ENCODE measurements at regions not wholly inside any gene's neighbourhood (a gene's known extent, or its start where the extent isn't known, plus 50 kb on each side); places are given as distances from the start of the nearest gene placed in this dataset.
"Not testable (repeated sequence)": the region's sequence is repeated elsewhere in the genome, so short reads cannot be mapped to it uniquely, and the experiment has no call there.

GRCh38 chr7:69531050-69531449, 67.2 kb upstream of the AUTS2 start:
- no peak for TF ChIP-seq CTCF (IDR thresholded peaks at IDR 0.05)
- H3K4me3 ChIP-seq = no peak overlapping the region
- no peaks in the 10 kb centered on the region for H3K36me3 ChIP-seq
- no peaks in the 10 kb centered on the region for H3K27me3 ChIP-seq
- no peak overlapping the region for H3K27ac ChIP-seq
- H3K9me3 ChIP-seq = no peaks in the 10 kb centered on the region
- H3K4me1 ChIP-seq = no peaks in the 10 kb centered on the region
- intact Hi-C loops (cut with DNase I) = no loop called here
- DNase-seq (ENCODE audit: low spot score in 2 of 2) = peak in 1 of 2 donors; percentile 31

- TF ChIP-seq CTCF (IDR thresholded peaks at IDR 0.05) = no peak
- Histone ChIP-seq H3K36me3 (no peaks in the 10 kb centered on the region), H3K4me3 (no peak overlapping the region), H3K4me1 (no peaks in the 10 kb centered on the region), H3K27ac (no peak overlapping the region), H3K9me3 (no peaks in the 10 kb centered on the region), H3K27me3 (no peaks in the 10 kb centered on the region)
- intact Hi-C loops (cut with DNase I) = no loop called here
- peak in 1 of 2 donors; percentile 53 for DNase-seq (ENCODE audit: low spot score in 2 of 2)
Observed at GRCh38 chr7:69534461-69535041, 63.7 kb upstream of the AUTS2 start.

- H3K36me3 ChIP-seq = no peaks in the 10 kb centered on the region
- H3K27ac ChIP-seq = no peak overlapping the region
- H3K4me1 ChIP-seq = no peaks in the 10 kb centered on the region
- H3K9me3 ChIP-seq = peaks cover 4 to 6% of the 10 kb centered on the region in 2 donors
- DNase-seq (ENCODE audit: low spot score in 2 of 2) = no peak
- no peak for TF ChIP-seq CTCF (IDR thresholded peaks at IDR 0.05)
- intact Hi-C loops (cut with DNase I) = no loop called here
- no peak overlapping the region for H3K4me3 ChIP-seq
- H3K27me3 ChIP-seq = no peaks in the 10 kb centered on the region
Observed at GRCh38 chr7:69537691-69538090, 60.6 kb upstream of the AUTS2 start.

- H3K36me3 ChIP-seq = no peaks in the 10 kb centered on the region
- intact Hi-C loops (cut with DNase I) = no loop called here
- no peak overlapping the region for H3K4me3 ChIP-seq
- H3K9me3 ChIP-seq = peaks cover 4 to 6% of the 10 kb centered on the region in 2 donors
- no peak overlapping the region for H3K27ac ChIP-seq
- no peaks in the 10 kb centered on the region for H3K4me1 ChIP-seq
- DNase-seq (ENCODE audit: low spot score in 2 of 2) = peak in 1 of 2 donors; percentile 11
- no peak for TF ChIP-seq CTCF (IDR thresholded peaks at IDR 0.05)
- H3K27me3 ChIP-seq = no peaks in the 10 kb centered on the region
Observed at GRCh38 chr7:69539531-69539930, 58.7 kb upstream of the AUTS2 start.

GRCh38 chr7:69540287-69540686, 58.0 kb upstream of the AUTS2 start:
- Histone ChIP-seq H3K27me3 (no peaks in the 10 kb centered on the region), H3K36me3 (no peaks in the 10 kb centered on the region), H3K9me3 (peaks cover 4 to 6% of the 10 kb centered on the region in 2 donors), H3K27ac (no peak overlapping the region), H3K4me3 (no peak overlapping the region), H3K4me1 (no peaks in the 10 kb centered on the region)
- DNase-seq (ENCODE audit: low spot score in 2 of 2) = no peak
- no peak for TF ChIP-seq CTCF (IDR thresholded peaks at IDR 0.05)
- intact Hi-C loops (cut with DNase I) = no loop called here

- intact Hi-C loops (cut with DNase I); H3K27ac ChIP-seq; H3K4me3 ChIP-seq; H3K9me3 ChIP-seq; DNase-seq (ENCODE audit: low spot score in 2 of 2); H3K36me3 ChIP-seq; H3K27me3 ChIP-seq; H3K4me1 ChIP-seq: not testable (repeated sequence)
Observed at GRCh38 chr7:69541779-69542432, 56.4 kb upstream of the AUTS2 start.
